ENCODE measurements at regions not wholly inside any gene's neighbourhood (a gene's known extent, or its start where the extent isn't known, plus 50 kb on each side); places are given as distances from the start of the nearest gene placed in this dataset.

GRCh38 chr12:13702381-13702780 lies 279.0 kb downstream of the GRIN2B start:
- H3K4me2 ChIP-seq (ENCODE audit: low read length) = no peak overlapping the region
- H4K20me1 ChIP-seq (ENCODE audit: insufficient read depth, low read length) = no peaks in the 10 kb centered on the region
- no peak overlapping the region for H2AFZ ChIP-seq (ENCODE audit: low read length)
- no peaks in the 10 kb centered on the region for H3K79me2 ChIP-seq (ENCODE audit: insufficient read depth, low read length)
- H3K4me1 ChIP-seq (ENCODE audit: insufficient read depth, low read length, severe bottlenecking) = no peaks in the 10 kb centered on the region
- no peaks in the 10 kb centered on the region for H3K36me3 ChIP-seq (ENCODE audit: insufficient read depth, low read length)
- no peak overlapping the region for H3K4me3 ChIP-seq (ENCODE audit: low read depth, low read length, poor library complexity, severe bottlenecking)
- H3K27me3 ChIP-seq (ENCODE audit: insufficient read depth, low read length) = no peaks in the 10 kb centered on the region
- no peaks in the 10 kb centered on the region for H3F3A ChIP-seq (ENCODE audit: insufficient read depth, low read length)
- no peak overlapping the region for H3K9ac ChIP-seq (ENCODE audit: low read length)
- TF ChIP-seq EZH2 (IDR thresholded peaks at IDR 0.05; ENCODE audit: borderline replicate concordance, low read length) = no peak
- no peak for TF ChIP-seq CTCF (IDR thresholded peaks at IDR 0.05; ENCODE audit: low read length)
- no peaks in the 10 kb centered on the region for H3K9me2 ChIP-seq (ENCODE audit: low read depth, low read length)
- H3K27ac ChIP-seq (ENCODE audit: low read depth, low read length, poor library complexity, severe bottlenecking) = no peak overlapping the region
- H3K9me3 ChIP-seq (ENCODE audit: low read length) = no peaks in the 10 kb centered on the region

GRCh38 chr12:13701502-13701901 lies 279.9 kb downstream of the GRIN2B start:
- H3K9me2 ChIP-seq (ENCODE audit: low read depth, low read length) = no peaks in the 10 kb centered on the region
- no peaks in the 10 kb centered on the region for H3K79me2 ChIP-seq (ENCODE audit: insufficient read depth, low read length)
- H3K27me3 ChIP-seq (ENCODE audit: insufficient read depth, low read length) = no peaks in the 10 kb centered on the region
- no peaks in the 10 kb centered on the region for H4K20me1 ChIP-seq (ENCODE audit: insufficient read depth, low read length)
- no peaks in the 10 kb centered on the region for H3K36me3 ChIP-seq (ENCODE audit: insufficient read depth, low read length)
- H3K27ac ChIP-seq (ENCODE audit: low read depth, low read length, poor library complexity, severe bottlenecking) = no peak overlapping the region
- no peak overlapping the region for H3K4me2 ChIP-seq (ENCODE audit: low read length)
- H3K4me3 ChIP-seq (ENCODE audit: low read depth, low read length, poor library complexity, severe bottlenecking) = no peak overlapping the region
- H3K9me3 ChIP-seq (ENCODE audit: low read length) = no peaks in the 10 kb centered on the region
- H3K9ac ChIP-seq (ENCODE audit: low read length) = no peak overlapping the region
- no peaks in the 10 kb centered on the region for H3F3A ChIP-seq (ENCODE audit: insufficient read depth, low read length)
- no peak overlapping the region for H2AFZ ChIP-seq (ENCODE audit: low read length)
- H3K4me1 ChIP-seq (ENCODE audit: insufficient read depth, low read length, severe bottlenecking) = no peaks in the 10 kb centered on the region
- TF ChIP-seq EZH2 (IDR thresholded peaks at IDR 0.05; ENCODE audit: borderline replicate concordance, low read length) (no peak), CTCF (IDR thresholded peaks at IDR 0.05; ENCODE audit: low read length) (no peak)

GRCh38 chr12:13697973-13698372 lies 283.4 kb downstream of the GRIN2B start:
- Histone ChIP-seq H3K4me1 (ENCODE audit: insufficient read depth, low read length, severe bottlenecking) (no peaks in the 10 kb centered on the region), H3K9me3 (ENCODE audit: low read length) (0 out of 2 replicates have a peak, but pooled peaks cover 2% of the 10 kb centered on the region), H3K27me3 (ENCODE audit: insufficient read depth, low read length) (no peaks in the 10 kb centered on the region), H3K9ac (ENCODE audit: low read length) (no peak overlapping the region), H3K4me2 (ENCODE audit: low read length) (no peak overlapping the region), H4K20me1 (ENCODE audit: insufficient read depth, low read length) (no peaks in the 10 kb centered on the region), H2AFZ (ENCODE audit: low read length) (no peak overlapping the region), H3K4me3 (ENCODE audit: low read depth, low read length, poor library complexity, severe bottlenecking) (no peak overlapping the region), H3K27ac (ENCODE audit: low read depth, low read length, poor library complexity, severe bottlenecking) (no peak overlapping the region), H3F3A (ENCODE audit: insufficient read depth, low read length) (no peaks in the 10 kb centered on the region), H3K9me2 (ENCODE audit: low read depth, low read length) (no peaks in the 10 kb centered on the region), H3K79me2 (ENCODE audit: insufficient read depth, low read length) (no peaks in the 10 kb centered on the region), H3K36me3 (ENCODE audit: insufficient read depth, low read length) (no peaks in the 10 kb centered on the region)
- TF ChIP-seq EZH2 (IDR thresholded peaks at IDR 0.05; ENCODE audit: borderline replicate concordance, low read length) (no peak), CTCF (IDR thresholded peaks at IDR 0.05; ENCODE audit: low read length) (no peak)

All from OCI-LY1 (cell line).